Hepatocyte (in vitro differentiated cells): ENCODE measurements at regions not wholly inside any gene's neighbourhood (a gene's known extent, or its start where the extent isn't known, plus 50 kb on each side); places are given as distances from the start of the nearest gene placed in this dataset.

Experiments
- DNase-seq: peaks from one replicate; pipeline ENCODE4 v3.0.0-alpha.2; 2016; ENCODE audit warnings: low spot score
- H2AFZ ChIP-seq: fragments of 200-600 bp; sonication (generic); 2 replicates; pipeline ENCODE4 v1.6.0; 2016; ENCODE audit warnings: antibody characterized with exemption, mild to moderate bottlenecking
- H3K27ac ChIP-seq: fragments of 200-600 bp; sonication (generic); 2 replicates; pipeline ENCODE4 v1.5.1; 2016; ENCODE audit warnings: mild to moderate bottlenecking
- H3K27me3 ChIP-seq: fragments of 200-600 bp; sonication (generic); 2 replicates; pipeline ENCODE4 v1.6.1; 2016
- H3K36me3 ChIP-seq: fragments of 200-600 bp; sonication (generic); replicated peaks from 2 replicates; pipeline ENCODE4 v1.5.1; 2016; ENCODE audit warnings: low read depth; ENCODE audit not compliant: insufficient read depth
- H3K4me1 ChIP-seq: fragments of 200-600 bp; sonication (generic); 2 replicates; pipeline ENCODE4 v1.5.1; 2016; ENCODE audit warnings: mild to moderate bottlenecking, moderate library complexity; ENCODE audit not compliant: insufficient read depth
- H3K4me2 ChIP-seq: fragments of 200-600 bp; sonication (generic); 2 replicates; pipeline ENCODE4 v1.6.0; 2016
- H3K4me3 ChIP-seq: fragments of 200-600 bp; sonication (generic); 2 replicates; pipeline ENCODE4 v1.5.1; 2016; ENCODE audit warnings: mild to moderate bottlenecking
- H3K79me2 ChIP-seq: fragments of 200-600 bp; sonication (generic); 2 replicates; pipeline ENCODE4 v1.6.0; 2017; ENCODE audit warnings: mild to moderate bottlenecking
- H3K9me2 ChIP-seq: fragments of 200-600 bp; sonication (generic); replicated peaks from 2 replicates; pipeline ENCODE4 v1.6.0; 2017; ENCODE audit warnings: mild to moderate bottlenecking; ENCODE audit not compliant: insufficient read depth
- H3K9me3 ChIP-seq: fragments of 200-600 bp; sonication (generic); 2 replicates; pipeline ENCODE4 v1.5.1; 2016; ENCODE audit warnings: low read depth, mild to moderate bottlenecking
- H4K20me1 ChIP-seq: fragments of 200-600 bp; sonication (generic); 2 replicates; pipeline ENCODE4 v1.6.0; 2016; ENCODE audit warnings: mild to moderate bottlenecking; ENCODE audit not compliant: insufficient read depth, poor library complexity, severe bottlenecking
- EZH2 ChIP-seq: fragments of 200-600 bp; sonication (generic); IDR thresholded peaks from 2 replicates; pipeline ENCODE4 v1.6.1; 2016; ENCODE audit warnings: antibody characterized with exemption, mild to moderate bottlenecking, borderline replicate concordance
- EZH2phosphoT487 ChIP-seq: fragments of 200-600 bp; sonication (generic); IDR thresholded peaks from one replicate; pipeline ENCODE4 v1.6.1; 2018; ENCODE audit warnings: antibody characterized with exemption, mild to moderate bottlenecking, low read depth, moderate library complexity; ENCODE audit not compliant: unreplicated experiment, severe bottlenecking
- WGBS: methylation state at CpG from one replicate; pipeline ENCODE4 v1.1.6; 2016; ENCODE audit warnings: low lambda C conversion rate; ENCODE audit errors: missing lambda C conversion rate; 5-methylcytosine and 5-hydroxymethylcytosine counted together
- TF ChIP-seq, protein P1 (sequence below): fragments of 200-600 bp; sonication (generic); IDR thresholded peaks from 2 replicates; pipeline ENCODE4 v1.5.1; 2016; ENCODE audit warnings: antibody characterized with exemption, mild to moderate bottlenecking; ENCODE audit not compliant: poor library complexity

DNA sequence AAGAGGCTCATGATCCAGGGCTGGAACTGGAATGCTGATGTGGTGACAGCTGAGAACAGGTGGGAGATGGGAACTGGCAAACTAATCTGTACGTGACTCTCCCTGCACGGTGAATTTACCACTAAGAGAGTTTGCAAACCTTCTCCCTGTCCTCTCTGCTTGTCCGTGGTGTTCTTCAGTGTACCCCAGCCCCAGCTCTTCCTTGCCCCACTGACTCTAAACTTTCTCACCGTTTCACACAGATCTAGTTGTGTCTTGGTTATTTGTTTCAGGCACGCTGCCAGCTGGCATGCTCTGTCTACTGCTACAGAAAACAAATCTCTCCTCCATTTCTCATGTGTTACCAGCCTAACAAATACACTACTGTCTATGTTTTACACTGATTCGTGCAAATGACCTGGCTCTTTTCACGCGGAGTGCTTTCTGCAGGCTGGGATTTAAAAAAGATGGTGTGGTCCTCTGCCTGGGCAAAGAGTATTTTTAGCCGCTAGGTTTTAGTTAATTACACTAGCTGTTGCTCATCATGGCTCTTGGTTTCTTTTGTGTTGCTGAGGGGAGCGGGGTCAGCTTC is 192.7 kb upstream of the LRIG1 start:
- no peaks in the 10 kb centered on the region for H3K79me2 ChIP-seq
- no peak overlapping the region for H3K27ac ChIP-seq
- H4K20me1 ChIP-seq: no peaks in the 10 kb centered on the region
- H3K36me3 ChIP-seq: no peaks in the 10 kb centered on the region
- H3K9me2 ChIP-seq: no peaks in the 10 kb centered on the region
- WGBS: 73% methylated on average over 10 of the region's 10 CpGs
- no peak overlapping the region for H2AFZ ChIP-seq
- DNase-seq: no peak
- no peak overlapping the region for H3K4me2 ChIP-seq
- H3K9me3 ChIP-seq: no peaks in the 10 kb centered on the region
- H3K4me1 ChIP-seq: no peaks in the 10 kb centered on the region
- no peak for TF ChIP-seq EZH2phosphoT487
- H3K27me3 ChIP-seq: no peaks in the 10 kb centered on the region
- no peak overlapping the region for H3K4me3 ChIP-seq

- Histone ChIP-seq H3K79me2 (no peaks in the 10 kb centered on the region), H4K20me1 (no peaks in the 10 kb centered on the region), H3K4me1 (no peaks in the 10 kb centered on the region), H3K27ac (no peak overlapping the region), H2AFZ (no peak overlapping the region), H3K9me3 (no peaks in the 10 kb centered on the region), H3K27me3 (no peaks in the 10 kb centered on the region), H3K4me2 (no peak overlapping the region), H3K4me3 (no peak overlapping the region), H3K9me2 (no peaks in the 10 kb centered on the region), H3K36me3 (no peaks in the 10 kb centered on the region)
- DNase-seq: no peak
- WGBS: 60% methylated on average over 3 of the region's 3 CpGs
- TF ChIP-seq EZH2phosphoT487 (no peak), EZH2 (no peak)
- TF ChIP-seq, protein P1, sequence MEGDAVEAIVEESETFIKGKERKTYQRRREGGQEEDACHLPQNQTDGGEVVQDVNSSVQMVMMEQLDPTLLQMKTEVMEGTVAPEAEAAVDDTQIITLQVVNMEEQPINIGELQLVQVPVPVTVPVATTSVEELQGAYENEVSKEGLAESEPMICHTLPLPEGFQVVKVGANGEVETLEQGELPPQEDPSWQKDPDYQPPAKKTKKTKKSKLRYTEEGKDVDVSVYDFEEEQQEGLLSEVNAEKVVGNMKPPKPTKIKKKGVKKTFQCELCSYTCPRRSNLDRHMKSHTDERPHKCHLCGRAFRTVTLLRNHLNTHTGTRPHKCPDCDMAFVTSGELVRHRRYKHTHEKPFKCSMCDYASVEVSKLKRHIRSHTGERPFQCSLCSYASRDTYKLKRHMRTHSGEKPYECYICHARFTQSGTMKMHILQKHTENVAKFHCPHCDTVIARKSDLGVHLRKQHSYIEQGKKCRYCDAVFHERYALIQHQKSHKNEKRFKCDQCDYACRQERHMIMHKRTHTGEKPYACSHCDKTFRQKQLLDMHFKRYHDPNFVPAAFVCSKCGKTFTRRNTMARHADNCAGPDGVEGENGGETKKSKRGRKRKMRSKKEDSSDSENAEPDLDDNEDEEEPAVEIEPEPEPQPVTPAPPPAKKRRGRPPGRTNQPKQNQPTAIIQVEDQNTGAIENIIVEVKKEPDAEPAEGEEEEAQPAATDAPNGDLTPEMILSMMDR: no peak
These were observed 201.3 kb upstream of the LRIG1 start for GRCh38 chr3:66702126-66702525.

- H3K27me3 ChIP-seq: no peaks in the 10 kb centered on the region
- no peaks in the 10 kb centered on the region for H3K9me3 ChIP-seq
- 95% methylated on average over 2 of the region's 2 CpGs for WGBS
- H3K4me1 ChIP-seq: no peaks in the 10 kb centered on the region
- TF ChIP-seq EZH2 (no peak), EZH2phosphoT487 (no peak)
- TF ChIP-seq, protein P1: no peak
- no peak overlapping the region for H2AFZ ChIP-seq
- H3K36me3 ChIP-seq: no peaks in the 10 kb centered on the region
- no peak overlapping the region for H3K27ac ChIP-seq
- DNase-seq: no peak
- H3K9me2 ChIP-seq: no peaks in the 10 kb centered on the region
- H4K20me1 ChIP-seq: no peaks in the 10 kb centered on the region
- no peaks in the 10 kb centered on the region for H3K79me2 ChIP-seq
- no peak overlapping the region for H3K4me2 ChIP-seq
- H3K4me3 ChIP-seq: no peak overlapping the region
These were observed 202.7 kb upstream of the LRIG1 start for GRCh38 chr3:66703501-66703900.

- Histone ChIP-seq H3K27me3 (no peaks in the 10 kb centered on the region), H3K9me3 (no peaks in the 10 kb centered on the region), H3K9me2 (no peaks in the 10 kb centered on the region), H3K36me3 (no peaks in the 10 kb centered on the region), H4K20me1 (no peaks in the 10 kb centered on the region), H3K4me3 (no peak overlapping the region), H2AFZ (no peak overlapping the region), H3K4me2 (no peak overlapping the region), H3K27ac (no peak overlapping the region), H3K79me2 (no peaks in the 10 kb centered on the region), H3K4me1 (no peaks in the 10 kb centered on the region)
- TF ChIP-seq EZH2phosphoT487 (no peak), EZH2 (no peak)
- TF ChIP-seq, protein P1: no peak
- 80% methylated on average over 2 of the region's 2 CpGs for WGBS
- no peak for DNase-seq
These were observed 204.3 kb upstream of the LRIG1 start for GRCh38 chr3:66705076-66705475.
